K562 (cell line): ENCODE measurements at regions not wholly inside any gene's neighbourhood (a gene's known extent, or its start where the extent isn't known, plus 50 kb on each side); places are given as distances from the start of the nearest gene placed in this dataset.

ENCODE experiments used
- ATAC-seq: fragments of 200-7000 bp; cut with Tn5 transposase; 3 replicates; pipeline ENCODE4 v1.9.1; 2020; ENCODE audit warnings: moderate library complexity
- BruUV-seq: library from RNA; stranded (reverse); fragments of 400-500 nt; replicated peaks from 2 replicates; lab custom pipeline; 2021; lab: Mats Ljungman, UMichigan
- CTCF ChIA-PET: fragments of 300-600 bp; formaldehyde crosslinking; extraction: SDS; loops from one replicate; lab custom pipeline; 2021; ENCODE audit warnings: low intra/inter-chr PET ratio; lab: Yijun Ruan, JAX
- POLR2A ChIA-PET: fragments of 300-600, 350-650 bp; sonication (Branson Sonifier 250); formaldehyde crosslinking; extraction: SDS; loops from one replicate; lab custom pipeline; 2021; ENCODE audit warnings: antibody characterized with exemption, inconsistent platforms; lab: Yijun Ruan, JAX
- DNase-seq, 4 experiments: peaks; one replicate each; pipeline versions ENCODE4 v3.0.0 to v3.0.0-alpha.2; 2011 to 2018; ENCODE audit warnings: low spot score in 3 of 4, mixed read lengths in 3 of 4; ENCODE audit errors: extremely low read depth in 1 of 4
- FAIRE-seq: peaks from 2 replicates; lab custom pipeline; 2011; peaks lifted over from hg19 to GRCh38; lab: Jason Lieb, UNC
- H2AFZ ChIP-seq: 2 replicates; pipeline ENCODE4 v1.6.0; 2011; ENCODE audit warnings: low read depth, low read length, control low read depth, inconsistent platforms
- H3K27ac ChIP-seq: fragments of 200-600 bp; 3 replicates; pipeline ENCODE4 v1.8.0; 2011; ENCODE audit warnings: low read depth, mild to moderate bottlenecking, control low read depth, inconsistent platforms, low read length, moderate library complexity, mixed read lengths; ENCODE audit errors: extremely low read depth
- H3K27me3 ChIP-seq, 2 experiments: fragments of 300-600 bp in 1 of 2; 2 replicates in 1 of 2; 3 replicates in 1 of 2; pipeline versions ENCODE4 v1.6.0 to v1.8.0; 2011; ENCODE audit warnings: inconsistent platforms in 2 of 2, low read length in 2 of 2, mild to moderate bottlenecking in 1 of 2, mixed read lengths in 1 of 2, moderate library complexity in 1 of 2; ENCODE audit not compliant: control insufficient read depth in 2 of 2, insufficient read depth in 2 of 2
- H3K36me3 ChIP-seq: fragments of 300-600 bp; 3 replicates; pipeline ENCODE4 v1.8.0; 2011; ENCODE audit warnings: mild to moderate bottlenecking, low read length, inconsistent platforms; ENCODE audit not compliant: control insufficient read depth, insufficient read depth
- H3K4me1 ChIP-seq, 2 experiments: fragments of 200-600 bp in 1 of 2; replicated peaks in 1 of 2; 2 replicates in 1 of 2; 3 replicates in 1 of 2; pipeline versions ENCODE4 v1.5.1 to v1.8.0; 2011; ENCODE audit warnings: inconsistent platforms in 2 of 2, low read length in 2 of 2, mild to moderate bottlenecking in 1 of 2, mixed read lengths in 1 of 2, moderate library complexity in 1 of 2; ENCODE audit not compliant: control insufficient read depth in 2 of 2, insufficient read depth in 2 of 2
- H3K4me2 ChIP-seq: 2 replicates; pipeline ENCODE4 v1.6.1; 2011; ENCODE audit warnings: low read length, control low read depth, inconsistent platforms, mixed read lengths; ENCODE audit not compliant: insufficient read depth
- H3K4me3 ChIP-seq: fragments of 200-600 bp; sonication (generic), shearing (Covaris generic); 2 replicates; pipeline ENCODE4 v1.5.1; 2016; ENCODE audit warnings: control low read depth, inconsistent platforms
- H3K79me2 ChIP-seq: fragments of 200-600 bp; 3 replicates; pipeline ENCODE4 v1.8.0; 2011; ENCODE audit warnings: low read length, inconsistent platforms; ENCODE audit not compliant: control insufficient read depth, insufficient read depth
- H3K9ac ChIP-seq, 2 experiments: 2 replicates each; pipeline versions ENCODE4 v1.6.0 to v1.6.1; 2011; ENCODE audit warnings: low read depth in 2 of 2, low read length in 2 of 2, control low read depth in 1 of 2, inconsistent platforms in 1 of 2, mild to moderate bottlenecking in 1 of 2, mixed read lengths in 1 of 2; ENCODE audit not compliant: insufficient read depth in 1 of 2
- H3K9me1 ChIP-seq: one replicate; pipeline ENCODE4 v1.6.0; 2011; ENCODE audit warnings: inconsistent platforms, mild to moderate bottlenecking, low read length, moderate library complexity; ENCODE audit not compliant: control insufficient read depth, insufficient read depth
- H3K9me3 ChIP-seq: replicated peaks from 2 replicates; pipeline ENCODE4 v1.5.1; 2011; ENCODE audit warnings: low read depth, low read length, inconsistent platforms; ENCODE audit not compliant: control insufficient read depth, insufficient read depth
- H4K20me1 ChIP-seq: replicated peaks from 2 replicates; pipeline ENCODE4 v1.6.1; 2011; ENCODE audit warnings: low read length, inconsistent platforms, mixed read lengths; ENCODE audit not compliant: control insufficient read depth, insufficient read depth
- BMI1 ChIP-seq: fragments of 150-350 bp; IDR thresholded peaks from 2 replicates; pipeline ENCODE4 v1.6.1; 2014; ENCODE audit warnings: low read length
- DDX20 ChIP-seq: fragments of 450-650 bp; IDR thresholded peaks from 2 replicates; pipeline ENCODE4 v1.6.1; 2016; ENCODE audit warnings: missing genetic modification characterization, low read depth, mild to moderate bottlenecking, missing compliant biosample characterization, moderate library complexity
- ELF1 ChIP-seq: fragments of 200-800 bp; sonication (Bioruptor generic); IDR thresholded peaks from 2 replicates; pipeline ENCODE4 v1.6.1; 2016; ENCODE audit warnings: missing genetic modification characterization, missing compliant biosample characterization
- GATAD2A ChIP-seq: fragments of 450-650 bp; IDR thresholded peaks from 2 replicates; pipeline ENCODE4 v1.6.1; 2017
- HCFC1 ChIP-seq: IDR thresholded peaks from 2 replicates; pipeline ENCODE4 v1.6.1; 2012; ENCODE audit warnings: low read depth, low read length, improper control_type of control experiment
- HOXB6 ChIP-seq: fragments of 250-450 bp; sonication (Bioruptor Pico); IDR thresholded peaks from 2 replicates; pipeline ENCODE4 v1.5.1; 2022; ENCODE audit warnings: mild to moderate bottlenecking, borderline replicate concordance
- KLF1 ChIP-seq: fragments of 450-650 bp; IDR thresholded peaks from 2 replicates; pipeline ENCODE4 v1.6.1; 2016; ENCODE audit warnings: missing genetic modification characterization, missing compliant biosample characterization
- LEF1 ChIP-seq: fragments of 450-650 bp; IDR thresholded peaks from 2 replicates; pipeline ENCODE4 v1.6.1; 2016; ENCODE audit warnings: mild to moderate bottlenecking
- MYBL2 ChIP-seq, 2 experiments: fragments of 450-650 bp in 1 of 2; sonication (generic) in 1 of 2; formaldehyde crosslinking in 1 of 2; IDR thresholded peaks; 2 replicates each; pipeline versions ENCODE4 v1.6.1 to v1.8.1; 2017 to 2022; ENCODE audit warnings: borderline replicate concordance in 1 of 2, inconsistent platforms in 1 of 2, low read depth in 1 of 2, mild to moderate bottlenecking in 1 of 2, missing genetic modification reagents in 1 of 2, moderate library complexity in 1 of 2
- STAT5B ChIP-seq: fragments of 250-450 bp; sonication (Bioruptor Pico); IDR thresholded peaks from 2 replicates; pipeline ENCODE4 v1.8.0; 2021; ENCODE audit warnings: mild to moderate bottlenecking, inconsistent platforms
- TCF7L2 ChIP-seq: fragments of 150-350 bp; IDR thresholded peaks from 2 replicates; pipeline ENCODE4 v1.6.1; 2016; ENCODE audit warnings: low read depth, mild to moderate bottlenecking, low read length, moderate library complexity
- WGBS: fragments of 100-300 bp; shearing (Covaris generic); methylation state at CpG from one replicate; pipeline ENCODE4 v1.1.6; 2016; ENCODE audit warnings: low coverage, mixed read lengths; ENCODE audit not compliant: insufficient coverage; ENCODE audit errors: missing lambda C conversion rate; 5-methylcytosine and 5-hydroxymethylcytosine counted together
- in situ Hi-C: fragments of 300-500 bp; cut with MboI; formaldehyde crosslinking; loops from 4 replicates; pipeline ENCODE4 v1.15.0; 2018; ENCODE audit warnings: inconsistent platforms, mixed read lengths
- intact Hi-C: fragments of 100-400 bp; cut with micrococcal nuclease; formaldehyde crosslinking; loops from 2 replicates; pipeline ENCODE4 v1.14.2; 2022
- TF ChIP-seq, protein P1 (sequence below): fragments of 450-650 bp; formaldehyde crosslinking; IDR thresholded peaks from 2 replicates; pipeline ENCODE4 v1.4.0; 2022; ENCODE audit warnings: missing genetic modification characterization
- TF ChIP-seq, protein P2 (sequence below), 3 experiments: fragments of 200-800 bp in 1 of 3; fragments of 250-450 bp in 1 of 3; fragments of 450-650 bp in 1 of 3; sonication (Bioruptor Pico) in 1 of 3; sonication (Bioruptor generic) in 1 of 3; formaldehyde crosslinking in 1 of 3; IDR thresholded peaks; 2 replicates each; pipeline versions ENCODE4 v1.6.1 to v1.8.0; 2016 to 2022; ENCODE audit warnings: mild to moderate bottlenecking in 2 of 3, missing genetic modification characterization in 2 of 3, missing compliant biosample characterization in 1 of 3, moderate library complexity in 1 of 3
- TF ChIP-seq, protein P3 (sequence below): fragments of 250-450 bp; sonication (Bioruptor Pico); IDR thresholded peaks from 2 replicates; pipeline ENCODE4 v1.5.0; 2020; ENCODE audit warnings: mild to moderate bottlenecking, borderline replicate concordance

DNA sequence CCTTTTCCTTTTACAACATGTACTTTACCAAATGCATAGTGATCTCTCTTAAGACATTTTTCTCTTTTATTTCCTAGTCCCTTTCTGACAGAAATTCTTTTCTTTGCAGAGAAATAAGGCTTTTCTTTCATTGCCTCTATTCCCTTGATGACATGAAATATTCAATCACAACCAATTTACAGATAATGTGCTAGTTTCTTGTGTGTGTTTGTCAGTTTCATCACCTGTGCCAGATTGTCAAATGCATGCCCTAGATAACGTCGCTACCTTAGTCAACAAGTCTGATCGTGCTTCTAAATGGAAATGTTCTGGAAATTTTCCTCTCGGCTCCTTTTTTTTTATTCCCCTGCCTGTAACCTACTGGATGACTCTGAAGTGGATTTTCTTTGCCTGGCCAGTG, 478.1 kb downstream of the KLF5 start (continued):
- TF ChIP-seq, protein P1, sequence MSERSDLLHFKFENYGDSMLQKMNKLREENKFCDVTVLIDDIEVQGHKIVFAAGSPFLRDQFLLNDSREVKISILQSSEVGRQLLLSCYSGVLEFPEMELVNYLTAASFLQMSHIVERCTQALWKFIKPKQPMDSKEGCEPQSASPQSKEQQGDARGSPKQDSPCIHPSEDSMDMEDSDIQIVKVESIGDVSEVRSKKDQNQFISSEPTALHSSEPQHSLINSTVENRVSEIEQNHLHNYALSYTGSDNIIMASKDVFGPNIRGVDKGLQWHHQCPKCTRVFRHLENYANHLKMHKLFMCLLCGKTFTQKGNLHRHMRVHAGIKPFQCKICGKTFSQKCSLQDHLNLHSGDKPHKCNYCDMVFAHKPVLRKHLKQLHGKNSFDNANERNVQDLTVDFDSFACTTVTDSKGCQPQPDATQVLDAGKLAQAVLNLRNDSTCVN, result no peak
- TF ChIP-seq, protein P2, sequence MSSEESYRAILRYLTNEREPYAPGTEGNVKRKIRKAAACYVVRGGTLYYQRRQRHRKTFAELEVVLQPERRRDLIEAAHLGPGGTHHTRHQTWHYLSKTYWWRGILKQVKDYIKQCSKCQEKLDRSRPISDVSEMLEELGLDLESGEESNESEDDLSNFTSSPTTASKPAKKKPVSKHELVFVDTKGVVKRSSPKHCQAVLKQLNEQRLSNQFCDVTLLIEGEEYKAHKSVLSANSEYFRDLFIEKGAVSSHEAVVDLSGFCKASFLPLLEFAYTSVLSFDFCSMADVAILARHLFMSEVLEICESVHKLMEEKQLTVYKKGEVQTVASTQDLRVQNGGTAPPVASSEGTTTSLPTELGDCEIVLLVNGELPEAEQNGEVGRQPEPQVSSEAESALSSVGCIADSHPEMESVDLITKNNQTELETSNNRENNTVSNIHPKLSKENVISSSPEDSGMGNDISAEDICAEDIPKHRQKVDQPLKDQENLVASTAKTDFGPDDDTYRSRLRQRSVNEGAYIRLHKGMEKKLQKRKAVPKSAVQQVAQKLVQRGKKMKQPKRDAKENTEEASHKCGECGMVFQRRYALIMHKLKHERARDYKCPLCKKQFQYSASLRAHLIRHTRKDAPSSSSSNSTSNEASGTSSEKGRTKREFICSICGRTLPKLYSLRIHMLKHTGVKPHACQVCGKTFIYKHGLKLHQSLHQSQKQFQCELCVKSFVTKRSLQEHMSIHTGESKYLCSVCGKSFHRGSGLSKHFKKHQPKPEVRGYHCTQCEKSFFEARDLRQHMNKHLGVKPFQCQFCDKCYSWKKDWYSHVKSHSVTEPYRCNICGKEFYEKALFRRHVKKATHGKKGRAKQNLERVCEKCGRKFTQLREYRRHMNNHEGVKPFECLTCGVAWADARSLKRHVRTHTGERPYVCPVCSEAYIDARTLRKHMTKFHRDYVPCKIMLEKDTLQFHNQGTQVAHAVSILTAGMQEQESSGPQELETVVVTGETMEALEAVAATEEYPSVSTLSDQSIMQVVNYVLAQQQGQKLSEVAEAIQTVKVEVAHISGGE (CRISPR knock-in tag; IDR thresholded peaks at IDR 0.05), result no peak

DNA sequence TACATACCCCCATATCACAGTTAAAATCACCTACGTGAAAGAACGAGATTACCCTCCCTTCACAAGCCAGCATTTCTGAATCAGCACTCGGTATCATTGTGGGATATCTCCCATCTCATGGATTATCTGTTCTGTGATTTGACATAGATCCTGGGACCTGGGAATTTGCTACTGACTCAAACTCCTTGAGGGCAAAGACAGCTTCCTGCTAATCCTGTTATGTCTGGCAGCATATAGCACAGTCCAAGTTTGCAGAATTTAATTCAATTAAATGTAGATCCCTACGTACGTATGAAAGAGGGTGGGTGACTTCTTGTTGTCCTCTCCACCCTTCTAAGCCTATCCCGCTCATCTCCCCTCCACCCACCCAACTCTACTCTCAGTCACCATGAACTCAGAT, 476.5 kb downstream of the KLF5 start:
- POLR2A ChIA-PET, result no interaction called here
- WGBS, result 0% methylated on average over 6 of the region's 6 CpGs

More for the DNA sequence above, 476.5 kb downstream of the KLF5 start:
- Histone ChIP-seq H3K9ac (no peak overlapping the region), H3K27ac (no peak overlapping the region), H2AFZ (no peak overlapping the region), H3K4me3 (no peak overlapping the region), H4K20me1 (no peaks in the 10 kb centered on the region), H3K9me1 (no peaks in the 10 kb centered on the region), H3K27me3 (no peaks in the 10 kb centered on the region), H3K9me3 (no peaks in the 10 kb centered on the region), H3K36me3 (no peaks in the 10 kb centered on the region), H3K79me2 (no peaks in the 10 kb centered on the region), H3K4me1 (no peaks in the 10 kb centered on the region), H3K4me2 (no peak overlapping the region)
- in situ Hi-C loops, result no loop called here
- CTCF ChIA-PET, result no interaction called here
- FAIRE-seq, result no peak
- no TSS peak for BruUV-seq
- TF ChIP-seq, protein P3, sequence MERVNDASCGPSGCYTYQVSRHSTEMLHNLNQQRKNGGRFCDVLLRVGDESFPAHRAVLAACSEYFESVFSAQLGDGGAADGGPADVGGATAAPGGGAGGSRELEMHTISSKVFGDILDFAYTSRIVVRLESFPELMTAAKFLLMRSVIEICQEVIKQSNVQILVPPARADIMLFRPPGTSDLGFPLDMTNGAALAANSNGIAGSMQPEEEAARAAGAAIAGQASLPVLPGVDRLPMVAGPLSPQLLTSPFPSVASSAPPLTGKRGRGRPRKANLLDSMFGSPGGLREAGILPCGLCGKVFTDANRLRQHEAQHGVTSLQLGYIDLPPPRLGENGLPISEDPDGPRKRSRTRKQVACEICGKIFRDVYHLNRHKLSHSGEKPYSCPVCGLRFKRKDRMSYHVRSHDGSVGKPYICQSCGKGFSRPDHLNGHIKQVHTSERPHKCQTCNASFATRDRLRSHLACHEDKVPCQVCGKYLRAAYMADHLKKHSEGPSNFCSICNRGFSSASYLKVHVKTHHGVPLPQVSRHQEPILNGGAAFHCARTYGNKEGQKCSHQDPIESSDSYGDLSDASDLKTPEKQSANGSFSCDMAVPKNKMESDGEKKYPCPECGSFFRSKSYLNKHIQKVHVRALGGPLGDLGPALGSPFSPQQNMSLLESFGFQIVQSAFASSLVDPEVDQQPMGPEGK, result no peak
- TF ChIP-seq HCFC1, result no peak
- TF ChIP-seq HOXB6 (CRISPR knock-in tag), result no peak
- no peak for TF ChIP-seq KLF1
- no peak for TF ChIP-seq MYBL2 (IDR thresholded peaks at IDR 0.05; ENCODE audit: low read depth)
- TF ChIP-seq MYBL2 (CRISPR knock-in tag; IDR thresholded peaks at IDR 0.05; ENCODE audit: borderline replicate concordance), result no peak
- no peak for TF ChIP-seq GATAD2A
- no peak for TF ChIP-seq BMI1
- TF ChIP-seq DDX20, result no peak
- no peak for TF ChIP-seq ELF1 (tag)
- TF ChIP-seq STAT5B, result no peak
- TF ChIP-seq TCF7L2, result no peak
- no peak for TF ChIP-seq LEF1
- no peak for DNase-seq
- intact Hi-C loops, result no loop called here
- ATAC-seq, result no peak
